Endothelial cell of umbilical vein (primary cell): ENCODE measurements at regions not wholly inside any gene's neighbourhood (a gene's known extent, or its start where the extent isn't known, plus 50 kb on each side); places are given as distances from the start of the nearest gene placed in this dataset.

Experiments
- EZH2 ChIP-seq: IDR thresholded peaks from 2 replicates; pipeline ENCODE4 v1.6.1; 2012; ENCODE audit warnings: borderline replicate concordance, low read depth, mild to moderate bottlenecking, moderate library complexity, low read length, inconsistent platforms; ENCODE audit not compliant: severe bottlenecking
- FOS ChIP-seq: IDR thresholded peaks from 2 replicates; pipeline ENCODE4 v1.6.1; 2011; ENCODE audit warnings: mild to moderate bottlenecking, low read length, moderate library complexity, borderline replicate concordance; ENCODE audit not compliant: insufficient read depth
- GATA2 ChIP-seq: IDR thresholded peaks from 2 replicates; pipeline ENCODE4 v1.7.0; 2011; ENCODE audit warnings: low read depth, mild to moderate bottlenecking, moderate library complexity, mixed read lengths, low read length; ENCODE audit not compliant: insufficient read length, insufficient read depth
- JUN ChIP-seq: IDR thresholded peaks from 2 replicates; pipeline ENCODE4 v1.6.1; 2011; ENCODE audit warnings: borderline replicate concordance, low read depth; ENCODE audit not compliant: insufficient read length, insufficient read depth
- MYC ChIP-seq: IDR thresholded peaks from one replicate; pipeline ENCODE4 v1.6.1; 2011; ENCODE audit warnings: mild to moderate bottlenecking, low read depth, low read length
- POLR2A ChIP-seq: IDR thresholded peaks from 2 replicates; pipeline ENCODE4 v1.6.1; 2012; ENCODE audit warnings: low read depth, mild to moderate bottlenecking, control low read depth, low read length
- POLR2AphosphoS5 ChIP-seq: IDR thresholded peaks from 2 replicates; pipeline ENCODE4 v1.6.1; 2012; ENCODE audit warnings: low read depth, mild to moderate bottlenecking, control low read depth, low read length, moderate library complexity; ENCODE audit not compliant: insufficient read depth
- TF ChIP-seq, protein P1 (sequence below), 2 donors: IDR thresholded peaks; 1 replicate in 1 of 2; 2 replicates in 1 of 2; pipeline ENCODE4 v1.5.1; 2011; ENCODE audit warnings: low read length in 2 of 2, mild to moderate bottlenecking in 2 of 2, moderate library complexity in 2 of 2, control low read depth in 1 of 2, inconsistent platforms in 1 of 2, low read depth in 1 of 2; ENCODE audit not compliant: insufficient read depth in 1 of 2; ENCODE audit errors: extremely low read depth in 1 of 2
- TF ChIP-seq, protein P2 (sequence below): IDR thresholded peaks from 2 replicates; pipeline ENCODE4 v1.6.1; 2011; ENCODE audit not compliant: insufficient read depth, insufficient read length

DNA sequence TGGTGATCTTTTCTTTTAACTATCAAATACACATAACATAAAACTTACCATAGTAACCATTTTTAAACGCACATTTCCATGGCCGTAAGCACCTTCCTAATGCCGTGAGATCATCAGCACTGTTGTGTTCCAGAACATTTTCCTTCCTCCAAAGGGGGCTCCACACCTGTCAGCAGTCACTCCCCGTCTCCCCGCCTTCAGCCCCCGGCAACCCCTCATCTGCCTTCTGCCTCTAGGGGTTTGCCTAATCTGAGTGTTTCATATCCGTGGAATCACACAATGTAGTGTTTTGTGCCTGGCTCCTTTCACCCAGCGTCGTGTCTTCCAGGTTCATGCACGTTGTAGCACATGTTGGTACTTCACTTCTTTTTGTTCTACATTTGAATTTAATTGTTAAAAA lies 350.1 kb upstream of the TNRC6C start:
- TF ChIP-seq JUN (no peak), GATA2 (no peak), POLR2A (no peak), EZH2 (no peak), FOS (no peak), POLR2AphosphoS5 (no peak), MYC (no peak)
- TF ChIP-seq, protein P1, sequence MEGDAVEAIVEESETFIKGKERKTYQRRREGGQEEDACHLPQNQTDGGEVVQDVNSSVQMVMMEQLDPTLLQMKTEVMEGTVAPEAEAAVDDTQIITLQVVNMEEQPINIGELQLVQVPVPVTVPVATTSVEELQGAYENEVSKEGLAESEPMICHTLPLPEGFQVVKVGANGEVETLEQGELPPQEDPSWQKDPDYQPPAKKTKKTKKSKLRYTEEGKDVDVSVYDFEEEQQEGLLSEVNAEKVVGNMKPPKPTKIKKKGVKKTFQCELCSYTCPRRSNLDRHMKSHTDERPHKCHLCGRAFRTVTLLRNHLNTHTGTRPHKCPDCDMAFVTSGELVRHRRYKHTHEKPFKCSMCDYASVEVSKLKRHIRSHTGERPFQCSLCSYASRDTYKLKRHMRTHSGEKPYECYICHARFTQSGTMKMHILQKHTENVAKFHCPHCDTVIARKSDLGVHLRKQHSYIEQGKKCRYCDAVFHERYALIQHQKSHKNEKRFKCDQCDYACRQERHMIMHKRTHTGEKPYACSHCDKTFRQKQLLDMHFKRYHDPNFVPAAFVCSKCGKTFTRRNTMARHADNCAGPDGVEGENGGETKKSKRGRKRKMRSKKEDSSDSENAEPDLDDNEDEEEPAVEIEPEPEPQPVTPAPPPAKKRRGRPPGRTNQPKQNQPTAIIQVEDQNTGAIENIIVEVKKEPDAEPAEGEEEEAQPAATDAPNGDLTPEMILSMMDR (IDR thresholded peaks at IDR 0.05; ENCODE audit: extremely low read depth in 1 of 2, insufficient read depth in 1 of 2, low read depth in 1 of 2, low read length in 2 of 2) = no peak
- TF ChIP-seq, protein P2, sequence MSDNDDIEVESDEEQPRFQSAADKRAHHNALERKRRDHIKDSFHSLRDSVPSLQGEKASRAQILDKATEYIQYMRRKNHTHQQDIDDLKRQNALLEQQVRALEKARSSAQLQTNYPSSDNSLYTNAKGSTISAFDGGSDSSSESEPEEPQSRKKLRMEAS = no peak
